ENCODE measurements at regions not wholly inside any gene's neighbourhood (a gene's known extent, or its start where the extent isn't known, plus 50 kb on each side); places are given as distances from the start of the nearest gene placed in this dataset.

DNA sequence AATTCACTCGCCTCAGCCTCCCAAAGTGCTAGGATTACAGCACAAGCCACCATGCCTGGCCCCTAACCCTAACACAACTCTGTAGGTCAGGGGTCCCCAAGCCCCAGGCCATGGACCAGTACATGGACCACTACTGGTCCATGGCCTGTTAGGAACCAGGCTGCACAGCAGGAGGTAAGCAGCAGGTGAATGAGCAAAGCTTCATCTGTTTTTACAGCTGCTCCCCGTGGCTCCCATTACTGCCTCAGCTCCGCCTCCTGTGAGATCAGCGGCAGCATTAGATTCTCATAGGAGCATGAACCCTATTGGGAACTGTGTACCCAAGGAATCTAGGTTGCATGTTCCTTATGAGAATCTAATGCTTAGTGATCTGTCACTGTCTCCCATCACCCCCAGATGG is 201.7 kb downstream of the NRP2 start:
- TF ChIP-seq, protein P1, sequence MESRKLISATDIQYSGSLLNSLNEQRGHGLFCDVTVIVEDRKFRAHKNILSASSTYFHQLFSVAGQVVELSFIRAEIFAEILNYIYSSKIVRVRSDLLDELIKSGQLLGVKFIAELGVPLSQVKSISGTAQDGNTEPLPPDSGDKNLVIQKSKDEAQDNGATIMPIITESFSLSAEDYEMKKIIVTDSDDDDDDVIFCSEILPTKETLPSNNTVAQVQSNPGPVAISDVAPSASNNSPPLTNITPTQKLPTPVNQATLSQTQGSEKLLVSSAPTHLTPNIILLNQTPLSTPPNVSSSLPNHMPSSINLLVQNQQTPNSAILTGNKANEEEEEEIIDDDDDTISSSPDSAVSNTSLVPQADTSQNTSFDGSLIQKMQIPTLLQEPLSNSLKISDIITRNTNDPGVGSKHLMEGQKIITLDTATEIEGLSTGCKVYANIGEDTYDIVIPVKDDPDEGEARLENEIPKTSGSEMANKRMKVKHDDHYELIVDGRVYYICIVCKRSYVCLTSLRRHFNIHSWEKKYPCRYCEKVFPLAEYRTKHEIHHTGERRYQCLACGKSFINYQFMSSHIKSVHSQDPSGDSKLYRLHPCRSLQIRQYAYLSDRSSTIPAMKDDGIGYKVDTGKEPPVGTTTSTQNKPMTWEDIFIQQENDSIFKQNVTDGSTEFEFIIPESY (IDR thresholded peaks at IDR 0.05; ENCODE audit: extremely low read depth, insufficient replicate concordance, low read length), result no peak
- TF ChIP-seq EZH2 (IDR thresholded peaks at IDR 0.05) (no peak), POLR2AphosphoS5 (IDR thresholded peaks at IDR 0.05; ENCODE audit: low read depth, low read length) (no peak), SRF (IDR thresholded peaks at IDR 0.05; ENCODE audit: low read depth) (no peak), CEBPB (IDR thresholded peaks at IDR 0.05; ENCODE audit: low read depth) (no peak), CBX3 (IDR thresholded peaks at IDR 0.05; ENCODE audit: low read depth) (no peak), EGR1 (IDR thresholded peaks at IDR 0.05; ENCODE audit: low read depth) (no peak), SP1 (IDR thresholded peaks at IDR 0.05; ENCODE audit: low read depth) (no peak), FOSL1 (IDR thresholded peaks at IDR 0.05; ENCODE audit: low read depth) (no peak)
- Histone ChIP-seq H3K27ac (ENCODE audit: low read depth, low read length) (no peak overlapping the region), H3K9me2 (ENCODE audit: insufficient read depth) (no peaks in the 10 kb centered on the region), H3K9ac (ENCODE audit: low read length) (no peak overlapping the region), H4K20me1 (ENCODE audit: insufficient read depth) (no peaks in the 10 kb centered on the region), H3K79me2 (ENCODE audit: insufficient read depth, low read length) (no peaks in the 10 kb centered on the region), H3K27me3 (ENCODE audit: insufficient read depth, low read length) (no peaks in the 10 kb centered on the region), H3K9me3 (ENCODE audit: control insufficient read depth in 1 of 2, insufficient read depth in 1 of 2, low read depth in 1 of 2, low read length in 2 of 2) (no peaks in the 10 kb centered on the region), H3K4me2 (ENCODE audit: low read length) (no peak overlapping the region), H3K4me3 (replicated peaks in 1 of 2; ENCODE audit: low read depth in 1 of 2, low read length in 2 of 2) (no peak overlapping the region), H3K36me3 (ENCODE audit: control insufficient read depth in 1 of 2, insufficient read depth in 2 of 2, low read length in 2 of 2) (no peaks in the 10 kb centered on the region), H2AFZ (ENCODE audit: low read depth, low read length, poor library complexity, severe bottlenecking) (no peak overlapping the region), H3K4me1 (ENCODE audit: control insufficient read depth in 1 of 2, insufficient read depth in 2 of 2, low read length in 2 of 2) (peaks cover 0 to 3% of the 10 kb centered on the region in 2 experiments; a peak in 2 of 4 replicates)
- CTCF ChIA-PET, result no interaction called here
- no TSS peak for BruUV-seq (replicated peaks)
- RAD21 ChIA-PET (ENCODE audit: low non-redundant PET in 1 of 2, low total read pairs in 2 of 2, uncharacterized antibody in 2 of 2, unreplicated experiment in 2 of 2), result no interaction called here
- DNase-seq (ENCODE audit: low read depth, low spot score) (no peak), ATAC-seq (no peak)
- intact Hi-C loops (cut with micrococcal nuclease), result loop anchor here (2.0 kb wide), 1 partner anchor 203 kb away; no protein-coding TSS in a partner anchor
- POLR2A ChIA-PET, result no interaction called here

DNA sequence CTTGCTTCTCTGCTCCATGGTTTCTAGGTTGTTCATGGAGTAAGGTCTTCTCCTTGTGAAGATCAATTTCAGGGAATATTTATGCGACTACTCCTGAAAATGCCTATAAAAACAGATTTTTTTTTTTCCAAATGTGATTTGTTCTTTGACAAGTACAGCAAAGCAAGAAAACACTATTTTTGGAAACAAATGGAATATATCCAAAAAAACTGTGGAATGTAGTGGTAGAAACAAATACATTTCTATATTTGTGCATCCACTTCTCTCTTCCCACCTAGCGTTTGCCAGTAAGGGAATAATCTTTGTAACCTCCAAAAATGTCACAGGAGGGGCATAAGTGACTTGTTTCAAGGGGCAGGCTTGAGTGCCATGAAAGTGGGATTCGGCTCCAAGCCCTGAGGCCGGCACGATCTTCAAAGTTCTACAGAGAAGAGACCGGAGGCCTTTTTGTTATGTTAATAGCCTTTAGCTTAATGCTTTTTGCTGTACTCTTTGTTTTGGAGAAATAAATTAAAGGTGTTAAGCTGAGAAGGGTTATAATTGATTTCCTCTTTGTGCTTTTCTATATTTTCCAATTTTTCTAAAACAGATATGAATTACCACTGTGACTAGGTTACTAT is 200.6 kb downstream of the NRP2 start:
- Histone ChIP-seq H3K79me2 (ENCODE audit: insufficient read depth, low read length) (no peaks in the 10 kb centered on the region), H2AFZ (ENCODE audit: low read depth, low read length, poor library complexity, severe bottlenecking) (no peak overlapping the region), H3K9me2 (ENCODE audit: insufficient read depth) (no peaks in the 10 kb centered on the region), H3K36me3 (ENCODE audit: control insufficient read depth in 1 of 2, insufficient read depth in 2 of 2, low read length in 2 of 2) (no peaks in the 10 kb centered on the region), H3K4me2 (ENCODE audit: low read length) (no peak overlapping the region), H3K4me3 (replicated peaks in 1 of 2; ENCODE audit: low read depth in 1 of 2, low read length in 2 of 2) (no peak overlapping the region), H3K9me3 (ENCODE audit: control insufficient read depth in 1 of 2, insufficient read depth in 1 of 2, low read depth in 1 of 2, low read length in 2 of 2) (no peaks in the 10 kb centered on the region), H3K9ac (ENCODE audit: low read length) (no peak overlapping the region), H3K27me3 (ENCODE audit: insufficient read depth, low read length) (no peaks in the 10 kb centered on the region), H4K20me1 (ENCODE audit: insufficient read depth) (no peaks in the 10 kb centered on the region), H3K4me1 (ENCODE audit: control insufficient read depth in 1 of 2, insufficient read depth in 2 of 2, low read length in 2 of 2) (peaks cover 0 to 3% of the 10 kb centered on the region in 2 experiments; a peak in 2 of 4 replicates), H3K27ac (ENCODE audit: low read depth, low read length) (no peak overlapping the region)
- CTCF ChIA-PET, result no interaction called here
- intact Hi-C loops (cut with micrococcal nuclease), result no loop called here
- POLR2A ChIA-PET, result no interaction called here
- BruUV-seq (replicated peaks), result no TSS peak
- RAD21 ChIA-PET (ENCODE audit: low non-redundant PET in 1 of 2, low total read pairs in 2 of 2, uncharacterized antibody in 2 of 2, unreplicated experiment in 2 of 2), result no interaction called here
- DNase-seq (ENCODE audit: low read depth, low spot score) (no peak), ATAC-seq (no peak)
- TF ChIP-seq, protein P2, sequence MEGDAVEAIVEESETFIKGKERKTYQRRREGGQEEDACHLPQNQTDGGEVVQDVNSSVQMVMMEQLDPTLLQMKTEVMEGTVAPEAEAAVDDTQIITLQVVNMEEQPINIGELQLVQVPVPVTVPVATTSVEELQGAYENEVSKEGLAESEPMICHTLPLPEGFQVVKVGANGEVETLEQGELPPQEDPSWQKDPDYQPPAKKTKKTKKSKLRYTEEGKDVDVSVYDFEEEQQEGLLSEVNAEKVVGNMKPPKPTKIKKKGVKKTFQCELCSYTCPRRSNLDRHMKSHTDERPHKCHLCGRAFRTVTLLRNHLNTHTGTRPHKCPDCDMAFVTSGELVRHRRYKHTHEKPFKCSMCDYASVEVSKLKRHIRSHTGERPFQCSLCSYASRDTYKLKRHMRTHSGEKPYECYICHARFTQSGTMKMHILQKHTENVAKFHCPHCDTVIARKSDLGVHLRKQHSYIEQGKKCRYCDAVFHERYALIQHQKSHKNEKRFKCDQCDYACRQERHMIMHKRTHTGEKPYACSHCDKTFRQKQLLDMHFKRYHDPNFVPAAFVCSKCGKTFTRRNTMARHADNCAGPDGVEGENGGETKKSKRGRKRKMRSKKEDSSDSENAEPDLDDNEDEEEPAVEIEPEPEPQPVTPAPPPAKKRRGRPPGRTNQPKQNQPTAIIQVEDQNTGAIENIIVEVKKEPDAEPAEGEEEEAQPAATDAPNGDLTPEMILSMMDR (IDR thresholded peaks at IDR 0.05 in 2 of 3, conservative IDR thresholded peaks at IDR 0.05 in 1 of 3; ENCODE audit: borderline replicate concordance in 1 of 3, insufficient read depth in 1 of 3, low read depth in 2 of 3, low read length in 2 of 3), result no peak
- no peak for TF ChIP-seq POLR2A (IDR thresholded peaks at IDR 0.05; ENCODE audit: borderline replicate concordance, extremely low read depth, insufficient read depth, insufficient read length)
- TF ChIP-seq POLR2AphosphoS5 (IDR thresholded peaks at IDR 0.05; ENCODE audit: low read depth, low read length), result no peak
- TF ChIP-seq TCF7L2 (IDR thresholded peaks at IDR 0.05; ENCODE audit: borderline replicate concordance, extremely low read depth, insufficient read depth, insufficient read length), result no peak
- TF ChIP-seq, protein P3, sequence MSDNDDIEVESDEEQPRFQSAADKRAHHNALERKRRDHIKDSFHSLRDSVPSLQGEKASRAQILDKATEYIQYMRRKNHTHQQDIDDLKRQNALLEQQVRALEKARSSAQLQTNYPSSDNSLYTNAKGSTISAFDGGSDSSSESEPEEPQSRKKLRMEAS (IDR thresholded peaks at IDR 0.05), result no peak
- no peak for TF ChIP-seq EZH2 (IDR thresholded peaks at IDR 0.05)
- no peak for TF ChIP-seq CEBPB (IDR thresholded peaks at IDR 0.05; ENCODE audit: low read depth)
- TF ChIP-seq ZNF274 (IDR thresholded peaks at IDR 0.05; ENCODE audit: low read depth, low read length), result no peak
- TF ChIP-seq, protein P4, sequence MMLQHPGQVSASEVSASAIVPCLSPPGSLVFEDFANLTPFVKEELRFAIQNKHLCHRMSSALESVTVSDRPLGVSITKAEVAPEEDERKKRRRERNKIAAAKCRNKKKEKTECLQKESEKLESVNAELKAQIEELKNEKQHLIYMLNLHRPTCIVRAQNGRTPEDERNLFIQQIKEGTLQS (IDR thresholded peaks at IDR 0.05), result no peak
- no peak for TF ChIP-seq EZH2phosphoT487 (IDR thresholded peaks at IDR 0.05; ENCODE audit: borderline replicate concordance)
- TF ChIP-seq ZFX (IDR thresholded peaks at IDR 0.05), result no peak

All from HCT116 (cell line).